GM21526 (cell line): ENCODE measurements at regions not wholly inside any gene's neighbourhood (a gene's known extent, or its start where the extent isn't known, plus 50 kb on each side); places are given as distances from the start of the nearest gene placed in this dataset.
"Not testable (repeated sequence)": the region's sequence is repeated elsewhere in the genome, so short reads cannot be mapped to it uniquely, and the experiment has no call there.

Source experiments
- ATAC-seq: cut with Tn5 transposase; IDR thresholded peaks from one replicate; pipeline ENCODE4 v1.9.1; 2021; ENCODE audit warnings: moderate library complexity; ENCODE audit not compliant: unreplicated experiment, low FRiP score

DNA sequence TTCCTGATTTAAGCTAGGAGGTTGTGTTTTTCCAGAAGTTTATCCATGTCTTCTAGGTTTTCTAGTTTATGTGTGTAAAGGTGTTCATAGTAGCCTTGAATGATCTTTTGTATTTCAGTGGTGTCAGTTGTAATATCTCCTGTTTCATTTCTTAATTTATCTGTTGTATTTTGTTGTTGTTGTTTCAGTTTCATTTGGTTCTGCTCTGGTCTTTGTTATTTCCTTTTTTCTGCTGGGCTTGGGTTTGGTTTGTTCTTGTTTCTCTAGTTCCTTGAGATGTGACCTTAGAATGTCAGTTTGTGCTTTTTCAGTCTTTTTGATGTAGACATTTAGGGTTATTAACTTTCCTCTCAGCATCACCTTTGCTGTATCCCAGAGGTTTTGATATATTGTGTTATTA is 62.8 kb downstream of the SCP2D1 start:
- not testable (repeated sequence) for ATAC-seq

DNA sequence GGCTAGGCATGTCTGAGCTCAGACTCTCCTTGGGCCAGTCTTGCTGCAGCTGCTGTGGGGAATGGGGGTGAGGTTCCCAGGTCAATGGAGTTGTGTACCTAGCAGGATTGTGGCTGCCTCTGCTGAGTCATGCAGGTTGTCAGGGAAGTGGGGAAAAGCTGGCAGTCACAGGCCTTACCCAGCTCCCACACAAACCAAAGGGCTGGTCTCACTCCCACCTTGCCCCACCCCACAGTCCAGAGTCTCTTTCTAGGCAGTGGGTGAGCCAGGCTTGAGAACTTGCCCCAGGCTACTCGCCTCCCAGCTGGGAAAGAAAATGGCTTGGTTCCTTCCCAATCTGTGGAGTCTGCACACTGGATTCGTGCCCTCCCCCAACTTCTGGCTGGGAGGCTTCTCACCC is 65.7 kb downstream of the SCP2D1 start:
- ATAC-seq = no peak

- ATAC-seq = no peak
These were observed 73.2 kb downstream of the SCP2D1 start for GRCh38 chr20:18886756-18887155.

GRCh38 chr20:18901980-18902737 is 88.6 kb downstream of the SCP2D1 start:
- ATAC-seq = no peak

- no peak for ATAC-seq
These were observed 90.6 kb downstream of the SCP2D1 start for GRCh38 chr20:18904192-18904591.

DNA sequence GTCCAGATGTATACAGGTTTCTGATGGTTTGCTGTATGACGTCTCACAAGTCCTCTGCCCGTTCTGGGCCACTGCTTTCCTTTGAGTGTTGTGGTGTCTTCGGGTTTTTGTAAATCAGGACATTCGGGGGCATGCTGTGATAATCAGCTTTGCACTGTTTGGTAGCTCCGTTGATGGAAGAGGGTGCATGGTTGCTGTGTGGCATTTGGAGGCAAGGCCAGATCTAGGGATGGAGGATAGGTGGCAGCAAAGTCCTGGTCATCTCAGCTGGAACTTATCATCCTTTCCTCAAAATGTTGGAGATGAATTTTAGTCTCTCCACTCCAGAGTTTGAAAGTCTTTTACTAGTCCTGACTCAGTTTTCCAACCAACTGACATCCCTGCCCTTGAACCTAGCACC is 91.0 kb downstream of the SCP2D1 start:
- ATAC-seq = no peak

DNA sequence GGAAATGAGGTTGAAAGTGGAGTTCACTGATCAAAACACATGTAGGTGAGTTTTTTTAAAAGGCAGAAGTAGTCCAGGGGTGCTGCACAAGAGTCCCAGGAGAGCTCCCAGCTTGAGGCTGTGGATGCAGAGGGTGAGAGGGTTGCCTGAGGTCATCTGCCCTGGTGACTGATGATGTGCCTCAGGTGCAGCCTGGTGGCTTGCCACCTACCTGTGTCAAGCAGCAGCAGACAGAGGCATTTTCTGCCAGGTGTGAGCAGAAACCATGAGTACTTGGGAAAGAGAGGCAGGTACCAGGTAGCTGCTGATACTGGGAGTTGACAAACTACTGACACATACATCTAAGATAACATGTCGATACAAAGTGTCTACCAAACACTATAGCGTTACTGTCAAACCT is 92.5 kb downstream of the SCP2D1 start:
- ATAC-seq = no peak

DNA sequence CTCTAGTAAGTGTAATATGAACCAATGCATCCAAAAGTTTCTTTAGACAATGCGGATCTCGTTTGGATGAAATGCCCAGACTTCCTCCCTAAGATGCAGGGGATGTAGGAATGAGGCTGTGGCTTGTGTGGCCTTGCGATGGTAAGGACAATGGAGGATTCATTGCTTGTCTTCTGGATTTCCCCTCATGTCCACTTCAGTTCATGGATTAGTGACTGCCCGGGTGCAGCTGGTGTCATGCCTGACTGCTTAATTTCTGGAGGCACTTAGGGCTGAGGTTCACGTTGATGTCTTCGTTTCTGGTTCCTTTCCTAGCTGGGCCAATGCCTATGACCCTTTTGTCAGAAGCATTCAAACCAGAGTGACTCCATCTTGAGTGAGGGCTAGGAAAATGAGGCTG is 93.8 kb downstream of the SCP2D1 start:
- ATAC-seq = no peak

DNA sequence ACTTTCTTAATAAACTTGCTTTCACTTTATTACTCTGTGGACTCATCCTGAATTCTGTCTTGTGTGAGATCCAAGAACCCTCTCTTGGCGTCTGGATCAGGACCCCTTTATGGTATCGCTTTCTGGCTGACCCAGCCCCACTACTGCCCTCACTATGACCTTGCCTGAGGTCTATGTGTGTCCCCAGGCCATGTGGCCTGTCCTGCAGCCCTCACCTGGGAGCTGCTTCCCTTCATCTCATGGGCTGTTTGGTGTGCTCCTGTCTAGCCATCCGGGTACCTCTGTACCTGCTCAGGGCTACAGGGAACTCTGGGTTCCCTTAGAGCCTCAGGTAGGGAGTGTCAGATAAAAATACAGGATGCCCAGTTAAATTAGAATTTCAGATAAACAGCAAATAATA is 94.5 kb downstream of the SCP2D1 start:
- ATAC-seq = no peak

DNA sequence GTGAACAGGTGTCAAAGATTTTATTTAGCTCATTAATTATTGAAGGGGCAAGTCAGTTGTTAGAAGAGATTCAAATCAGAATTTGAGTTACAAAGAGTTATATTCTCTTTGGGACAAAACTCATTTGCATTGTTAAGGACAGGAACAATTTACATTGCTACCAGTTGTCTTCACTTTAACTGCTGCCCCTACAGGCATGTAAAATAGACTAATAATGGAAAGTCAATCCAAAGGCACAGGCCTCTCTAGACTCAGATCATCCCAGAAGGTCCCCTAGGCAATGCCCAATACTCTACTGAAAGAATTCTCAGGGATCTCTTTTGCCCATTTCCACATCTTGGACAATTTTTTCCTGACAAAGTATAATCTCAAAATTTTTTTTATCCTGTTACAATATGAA is 95.7 kb downstream of the SCP2D1 start:
- no peak for ATAC-seq

GRCh38 chr20:18913701-18914100 is 100.1 kb downstream of the SCP2D1 start:
- no peak for ATAC-seq

GRCh38 chr20:18914796-18915195 is 101.2 kb downstream of the SCP2D1 start:
- ATAC-seq = no peak

DNA sequence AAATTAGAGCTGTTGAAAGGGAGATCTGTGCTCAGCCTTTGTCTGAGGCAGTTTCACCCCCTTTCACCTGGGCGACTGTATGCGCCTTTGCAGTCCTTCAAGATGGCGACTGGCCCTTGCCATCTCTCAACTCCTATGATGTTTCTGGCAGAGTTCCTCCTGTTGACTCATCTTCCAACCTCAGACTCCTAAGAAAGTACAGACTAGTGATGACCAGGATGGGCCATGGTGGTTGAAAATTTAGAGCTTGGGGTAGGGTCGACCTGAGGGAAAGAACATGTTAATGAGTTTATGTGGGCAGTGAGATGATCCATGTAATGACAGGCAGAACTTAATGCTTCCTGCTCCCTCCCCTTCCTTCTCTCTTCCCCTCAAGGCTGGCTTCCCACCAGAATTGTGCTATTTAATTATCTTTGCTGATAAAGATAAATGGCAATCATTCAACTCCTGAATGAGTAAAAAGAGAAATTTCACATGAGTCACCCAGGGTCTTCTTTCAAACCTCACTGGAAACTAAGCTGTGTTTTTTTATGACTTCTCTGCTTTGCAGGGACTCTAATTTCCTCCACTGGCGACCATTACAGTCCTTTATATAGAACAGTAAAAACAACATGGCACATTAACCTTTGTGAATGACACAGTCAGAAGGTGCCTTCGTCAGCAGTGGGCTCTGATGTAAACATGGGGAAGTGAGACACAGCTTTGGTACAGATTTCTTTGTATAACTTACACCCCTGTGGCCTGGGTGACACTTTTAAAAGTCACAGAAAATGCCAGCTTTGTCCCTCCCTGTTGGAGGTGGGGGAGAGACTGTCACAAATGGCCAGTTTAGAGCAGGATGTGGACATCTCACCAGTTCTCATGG is 103.5 kb downstream of the SCP2D1 start:
- ATAC-seq = no peak

DNA sequence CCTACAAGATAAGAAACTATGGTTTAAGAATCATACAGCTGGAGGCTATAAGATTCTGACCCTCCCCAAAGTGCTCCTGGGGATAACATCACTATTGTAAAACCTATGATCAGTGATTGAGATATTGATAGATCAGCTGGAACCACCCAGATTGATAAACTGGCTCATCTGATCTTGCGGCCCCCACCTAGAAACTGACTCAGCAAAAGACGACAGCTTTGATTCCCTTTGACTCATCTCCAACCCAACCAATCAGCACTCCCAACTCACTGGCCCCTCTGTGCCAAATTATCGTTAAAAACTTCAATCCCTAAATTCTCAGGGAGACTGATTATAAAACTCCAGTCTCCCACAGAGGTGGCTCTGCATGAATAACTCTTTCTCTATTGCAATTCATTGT is 106.4 kb downstream of the SCP2D1 start:
- ATAC-seq = no peak

GRCh38 chr20:18921291-18921690 is 107.7 kb downstream of the SCP2D1 start:
- no peak for ATAC-seq

DNA sequence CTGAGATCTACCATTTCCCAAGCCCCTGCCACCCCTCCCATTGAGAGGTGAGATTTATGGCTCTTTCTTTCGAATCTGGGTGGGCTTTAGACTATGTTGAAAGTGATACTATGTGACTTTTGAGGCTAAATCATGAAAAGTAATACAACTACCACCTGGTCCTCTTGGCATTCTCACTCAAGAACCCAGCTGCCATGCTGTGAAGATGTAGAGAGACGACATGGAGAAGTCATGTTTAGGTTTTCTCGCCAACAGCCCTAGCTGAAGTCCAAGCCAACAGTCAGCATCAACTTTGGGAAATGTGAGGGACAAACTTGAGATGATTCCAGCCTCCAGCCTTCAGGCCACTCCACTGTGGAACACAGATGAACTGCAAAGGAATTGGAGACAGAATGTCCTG is 108.7 kb downstream of the SCP2D1 start:
- no peak for ATAC-seq

DNA sequence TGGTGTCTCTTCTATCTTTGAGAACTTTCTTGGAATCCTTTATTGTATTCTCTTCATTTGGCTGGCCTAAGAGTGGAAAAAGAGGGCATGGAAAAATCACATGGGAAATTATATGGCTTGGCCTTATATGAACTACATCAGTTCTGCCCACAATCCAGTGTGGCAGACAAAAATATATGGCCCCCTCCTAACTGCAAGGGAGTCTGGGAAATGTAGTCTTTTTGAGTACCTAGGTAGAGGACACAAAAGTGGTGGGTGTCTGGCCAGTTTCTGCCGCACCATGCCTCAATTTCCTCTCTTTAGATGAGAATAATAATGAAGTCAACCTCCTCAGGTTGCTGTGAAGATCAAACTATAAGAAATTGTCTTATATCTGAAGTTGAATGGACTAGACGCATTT is 109.3 kb downstream of the SCP2D1 start:
- ATAC-seq = no peak

DNA sequence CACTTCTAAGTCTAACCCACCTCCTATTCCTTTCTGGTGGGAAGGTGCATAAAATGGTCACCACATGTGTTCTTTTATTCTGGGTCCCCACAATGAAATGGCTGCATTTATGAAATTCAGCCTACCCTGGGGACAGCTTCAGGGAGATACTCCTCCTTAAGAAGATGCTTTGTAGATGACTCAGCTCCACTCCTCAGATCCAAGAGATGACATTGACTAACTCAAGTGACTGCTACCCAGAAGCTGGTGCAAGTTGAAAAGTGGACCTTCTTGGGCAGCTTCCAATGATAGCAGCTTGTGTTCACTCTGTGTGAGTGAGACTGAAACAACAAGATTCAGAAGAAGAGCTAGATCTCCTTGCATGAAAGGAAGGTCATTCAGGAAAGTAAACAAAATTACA is 113.4 kb downstream of the SCP2D1 start:
- no peak for ATAC-seq

GRCh38 chr20:18928626-18929025 is 115.0 kb downstream of the SCP2D1 start:
- ATAC-seq = no peak

- no peak for ATAC-seq
These were observed 116.2 kb downstream of the SCP2D1 start for GRCh38 chr20:18929800-18930199.

GRCh38 chr20:18943542-18943941 is 130.0 kb downstream of the SCP2D1 start:
- no peak for ATAC-seq

- ATAC-seq = no peak
These were observed 143.3 kb downstream of the SCP2D1 start for GRCh38 chr20:18956890-18957289.
